OCI-LY1 (cell line): ENCODE measurements at regions not wholly inside any gene's neighbourhood (a gene's known extent, or its start where the extent isn't known, plus 50 kb on each side); places are given as distances from the start of the nearest gene placed in this dataset.

Experiments used
- EZH2 ChIP-seq: fragments of 200-600 bp; sonication (generic), shearing (Covaris generic); IDR thresholded peaks from 2 replicates; pipeline ENCODE4 v1.8.0; 2017; ENCODE audit warnings: borderline replicate concordance, mixed run types, mild to moderate bottlenecking, antibody characterized with exemption, low read length, moderate library complexity, mixed read lengths
- TF ChIP-seq, protein P1 (sequence below): fragments of 200-600 bp; sonication (generic), shearing (Covaris generic); IDR thresholded peaks from 2 replicates; pipeline ENCODE4 v1.5.1; 2017; ENCODE audit warnings: mild to moderate bottlenecking, antibody characterized with exemption, low read length, moderate library complexity, mixed read lengths

DNA sequence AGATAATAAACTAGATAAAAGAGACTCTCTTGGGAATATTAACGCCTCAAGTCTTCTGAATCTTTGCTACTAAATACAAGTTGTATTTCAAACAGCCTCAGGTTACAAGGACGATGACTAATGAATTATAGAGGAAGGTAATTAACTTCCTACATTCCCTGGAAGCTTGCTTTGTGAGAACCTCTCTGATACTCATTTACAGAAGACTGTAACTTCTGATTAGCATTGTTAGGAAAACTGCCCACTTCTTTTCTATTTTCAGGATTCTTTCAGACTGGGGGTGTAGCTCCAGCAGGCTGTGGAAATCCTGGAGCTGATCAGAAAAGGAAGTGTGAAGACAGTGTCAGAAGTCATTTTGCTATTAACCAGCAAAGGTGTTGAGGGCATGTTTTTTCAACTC lies 316.7 kb upstream of the NPSR1 start:
- TF ChIP-seq, protein P1, sequence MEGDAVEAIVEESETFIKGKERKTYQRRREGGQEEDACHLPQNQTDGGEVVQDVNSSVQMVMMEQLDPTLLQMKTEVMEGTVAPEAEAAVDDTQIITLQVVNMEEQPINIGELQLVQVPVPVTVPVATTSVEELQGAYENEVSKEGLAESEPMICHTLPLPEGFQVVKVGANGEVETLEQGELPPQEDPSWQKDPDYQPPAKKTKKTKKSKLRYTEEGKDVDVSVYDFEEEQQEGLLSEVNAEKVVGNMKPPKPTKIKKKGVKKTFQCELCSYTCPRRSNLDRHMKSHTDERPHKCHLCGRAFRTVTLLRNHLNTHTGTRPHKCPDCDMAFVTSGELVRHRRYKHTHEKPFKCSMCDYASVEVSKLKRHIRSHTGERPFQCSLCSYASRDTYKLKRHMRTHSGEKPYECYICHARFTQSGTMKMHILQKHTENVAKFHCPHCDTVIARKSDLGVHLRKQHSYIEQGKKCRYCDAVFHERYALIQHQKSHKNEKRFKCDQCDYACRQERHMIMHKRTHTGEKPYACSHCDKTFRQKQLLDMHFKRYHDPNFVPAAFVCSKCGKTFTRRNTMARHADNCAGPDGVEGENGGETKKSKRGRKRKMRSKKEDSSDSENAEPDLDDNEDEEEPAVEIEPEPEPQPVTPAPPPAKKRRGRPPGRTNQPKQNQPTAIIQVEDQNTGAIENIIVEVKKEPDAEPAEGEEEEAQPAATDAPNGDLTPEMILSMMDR: no peak
- no peak for TF ChIP-seq EZH2
